NCI-H69 (cell line): ENCODE measurements at regions not wholly inside any gene's neighbourhood (a gene's known extent, or its start where the extent isn't known, plus 50 kb on each side); places are given as distances from the start of the nearest gene placed in this dataset.

ENCODE experiments used
- DNase-seq: peaks from one replicate; lab custom pipeline; 2025; lab: John Stamatoyannopoulos, UW

DNA sequence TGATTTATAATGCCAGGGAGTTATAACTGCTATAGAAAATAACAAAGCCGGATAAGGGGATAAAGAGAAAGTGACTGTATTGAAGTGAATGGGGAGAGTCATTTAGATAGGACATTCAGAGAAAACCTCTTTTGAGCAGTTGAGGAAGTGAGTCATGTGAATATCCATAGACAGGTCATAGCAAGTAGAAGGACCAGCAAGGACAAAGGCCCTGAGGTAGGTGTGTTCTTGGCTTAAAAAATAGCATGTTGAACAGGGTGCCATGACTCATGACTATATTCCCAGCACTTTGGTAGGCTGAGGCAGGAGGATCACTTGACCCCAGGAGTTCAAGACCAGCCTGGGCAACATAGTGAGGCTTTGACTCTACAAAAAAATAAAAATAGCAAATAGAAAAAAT lies 51.5 kb upstream of the RAP1B start:
- no peak for DNase-seq

- DNase-seq: no peak
Measured at GRCh38 chr12:68559984-68560850, 50.5 kb upstream of the RAP1B start.

DNA sequence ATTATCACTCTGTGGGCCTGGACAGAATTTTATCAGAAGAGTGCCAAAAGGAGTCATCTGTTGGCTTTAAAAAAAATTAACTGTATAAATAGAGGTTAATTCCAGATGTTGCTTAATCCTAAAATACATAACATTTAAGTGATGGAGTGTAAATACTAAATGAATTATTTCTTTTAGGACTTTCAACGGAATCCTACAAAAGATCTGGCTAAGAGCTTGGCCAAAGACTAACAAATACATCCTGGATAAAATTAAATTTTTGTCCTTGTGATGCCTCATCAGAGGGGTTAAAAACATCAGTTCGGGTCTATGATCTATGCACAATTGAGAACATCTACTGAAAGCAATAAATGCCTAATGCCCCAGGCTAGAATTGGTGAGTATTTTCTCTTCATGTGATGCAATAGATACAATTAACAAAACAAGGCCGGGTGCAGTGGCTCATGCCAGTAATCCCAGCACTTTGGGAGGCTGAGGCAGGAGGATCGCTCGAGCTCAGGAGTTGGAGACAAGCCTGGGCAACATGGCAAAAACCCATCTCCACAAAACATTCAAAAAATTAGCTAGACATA lies 49.8 kb upstream of the RAP1B start:
- DNase-seq: no peak
